ENCODE measurements at regions not wholly inside any gene's neighbourhood (a gene's known extent, or its start where the extent isn't known, plus 50 kb on each side); places are given as distances from the start of the nearest gene placed in this dataset.

- Mint-ChIP-seq H3K9me3 (peaks cover 16% of the 10 kb centered on the region), H3K4me1 (ENCODE audit: low read depth) (peaks cover 21% of the 10 kb centered on the region), H3K36me3 (ENCODE audit: low read depth) (peaks cover 5% of the 10 kb centered on the region), H3K27ac (no peak overlapping the region), H3K27me3 (ENCODE audit: low read depth) (peaks cover 68% of the 10 kb centered on the region), H3K4me3 (ENCODE audit: low read depth) (no peak overlapping the region)
- intact Hi-C loops (cut with micrococcal nuclease): no loop called here
- DNase-seq (ENCODE audit: low spot score): no peak
Observed at GRCh38 chr10:113987805-113988204, 55.9 kb upstream of the ADRB1 start.

DNA sequence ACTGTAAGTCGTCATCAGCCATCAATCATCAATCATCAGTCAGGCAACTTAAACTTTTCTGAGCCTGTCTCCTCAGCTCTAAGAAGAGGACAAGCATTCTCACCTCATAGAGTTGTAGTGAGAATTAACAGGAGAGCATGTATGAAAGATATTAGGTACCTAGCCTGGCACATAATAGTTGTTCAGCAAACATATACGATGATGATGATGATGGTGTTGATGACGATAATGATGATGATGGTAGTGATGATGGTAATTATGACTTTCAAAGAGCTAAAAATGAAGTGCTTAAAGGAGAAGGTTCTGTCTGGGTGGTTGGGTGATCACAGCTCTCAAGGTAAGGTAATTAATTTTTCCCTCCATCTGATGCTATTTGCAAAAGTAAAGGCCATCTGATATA is 55.1 kb upstream of the ADRB1 start:
- Mint-ChIP-seq H3K27ac (no peak overlapping the region), H3K27me3 (ENCODE audit: low read depth) (peaks cover 71% of the 10 kb centered on the region), H3K36me3 (ENCODE audit: low read depth) (peaks cover 5% of the 10 kb centered on the region), H3K9me3 (peaks cover 16% of the 10 kb centered on the region), H3K4me1 (ENCODE audit: low read depth) (peaks cover 17% of the 10 kb centered on the region), H3K4me3 (ENCODE audit: low read depth) (no peak overlapping the region)
- intact Hi-C loops (cut with micrococcal nuclease): no loop called here
- no peak for DNase-seq (ENCODE audit: low spot score)

DNA sequence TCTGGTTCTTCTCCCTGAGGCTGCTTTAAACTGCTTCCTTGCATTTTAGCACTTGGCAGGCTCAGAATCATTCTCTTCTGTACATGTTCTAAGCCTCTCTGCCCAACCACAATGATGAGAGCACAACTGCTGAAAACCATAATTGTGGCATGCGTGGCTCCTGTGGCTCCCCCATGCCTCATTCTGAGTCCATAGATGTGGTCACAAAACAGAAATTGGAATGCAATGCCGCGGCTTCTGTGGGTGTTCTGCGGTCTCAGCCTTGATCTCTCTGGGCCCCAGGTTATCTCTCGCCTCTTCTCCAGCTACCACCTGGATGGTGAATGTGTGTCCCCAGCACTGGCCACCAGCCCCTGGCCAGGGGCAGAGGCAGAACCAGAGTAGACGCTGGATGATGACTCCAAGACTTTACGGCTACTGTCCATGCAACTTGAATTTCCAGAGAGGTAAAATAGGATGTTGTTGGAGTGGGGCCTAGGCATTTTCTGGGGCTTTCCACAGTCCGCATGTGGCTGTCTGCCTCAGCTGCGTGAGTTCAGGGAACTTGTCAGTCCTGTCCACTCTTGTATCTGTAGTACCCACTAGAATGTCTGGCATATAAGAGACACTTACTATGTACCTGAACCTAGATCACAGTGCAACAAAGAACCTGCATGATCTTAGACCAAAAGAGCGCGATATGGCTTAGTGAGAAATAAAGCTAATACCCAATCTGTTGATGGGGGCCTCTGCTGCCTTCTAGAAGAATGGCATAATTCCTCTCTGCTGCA is 52.4 kb upstream of the ADRB1 start:
- Mint-ChIP-seq H3K27me3 (ENCODE audit: low read depth) (peaks cover 81% of the 10 kb centered on the region), H3K27ac (no peak overlapping the region), H3K4me1 (ENCODE audit: low read depth) (peaks cover 12% of the 10 kb centered on the region), H3K9me3 (peaks cover 16% of the 10 kb centered on the region), H3K4me3 (ENCODE audit: low read depth) (no peak overlapping the region), H3K36me3 (ENCODE audit: low read depth) (peaks cover 5% of the 10 kb centered on the region)
- intact Hi-C loops (cut with micrococcal nuclease): loop anchor here (2.0 kb wide), 1 partner anchor 30 kb away; no protein-coding TSS in a partner anchor
- no peak for DNase-seq (ENCODE audit: low spot score)

GRCh38 chr10:113992471-113993011 is 51.1 kb upstream of the ADRB1 start:
- Mint-ChIP-seq H3K4me3 (ENCODE audit: low read depth) (no peak overlapping the region), H3K9me3 (peaks cover 8% of the 10 kb centered on the region), H3K36me3 (ENCODE audit: low read depth) (peaks cover 5% of the 10 kb centered on the region), H3K4me1 (ENCODE audit: low read depth) (peaks cover 12% of the 10 kb centered on the region), H3K27ac (no peak overlapping the region), H3K27me3 (ENCODE audit: low read depth) (peaks cover 80% of the 10 kb centered on the region)
- no peak for DNase-seq (ENCODE audit: low spot score)
- intact Hi-C loops (cut with micrococcal nuclease): no loop called here

- no peaks in the 10 kb centered on the region for H3K36me3 Mint-ChIP-seq (ENCODE audit: low read depth)
- H3K27me3 Mint-ChIP-seq (ENCODE audit: low read depth): peaks cover 74% of the 10 kb centered on the region
- H3K4me1 Mint-ChIP-seq (ENCODE audit: low read depth): peaks cover 6% of the 10 kb centered on the region
- H3K27ac Mint-ChIP-seq: no peak overlapping the region
- DNase-seq (ENCODE audit: low spot score): no peak
- no peak overlapping the region for H3K4me3 Mint-ChIP-seq (ENCODE audit: low read depth)
- H3K9me3 Mint-ChIP-seq: no peaks in the 10 kb centered on the region
- intact Hi-C loops (cut with micrococcal nuclease): no loop called here
Observed at GRCh38 chr10:113993489-113993991, 50.1 kb upstream of the ADRB1 start.

Data from activated T-helper 2 cell treated with anti-CD3 and anti-CD28 coated beads, Interferon-gamma antibody, Interleukin-2, Interleukin-4, amounts not matched to agents 10 μg/mL and 5 μg/mL and 100 μg/mL, durations not matched to agents 14 hours and 24 hours and 36 hours (primary cell).